Breast epithelium (tissue), 4 donors: ENCODE measurements at regions not wholly inside any gene's neighbourhood (a gene's known extent, or its start where the extent isn't known, plus 50 kb on each side); places are given as distances from the start of the nearest gene placed in this dataset.

Experiments
- DNase-seq, 2 donors: peaks; one replicate each; pipeline ENCODE4 v3.0.0-alpha.2; 2019; ENCODE audit warnings: low spot score in 2 of 2
- H3K27ac ChIP-seq, 2 donors: fragments of 200-600 bp; sonication (generic) in 1 of 2; one replicate each; pipeline ENCODE4 v1.5.1; 2016 to 2019; ENCODE audit warnings: mild to moderate bottlenecking in 1 of 2
- H3K27me3 ChIP-seq, 2 donors: fragments of 200-600 bp; sonication (generic) in 1 of 2; one replicate each; pipeline versions ENCODE4 v1.5.1 to v1.6.0; 2017 to 2019; ENCODE audit warnings: control low read depth in 1 of 2, mild to moderate bottlenecking in 1 of 2
- H3K36me3 ChIP-seq: fragments of 200-600 bp; one replicate; pipeline ENCODE4 v1.5.1; 2019
- H3K4me1 ChIP-seq, 2 donors: fragments of 200-600 bp; sonication (generic); one replicate each; pipeline ENCODE4 v1.5.1; 2016 to 2019; ENCODE audit warnings: control low read depth in 1 of 2
- H3K4me3 ChIP-seq, 3 donors: fragments of 200-600 bp; sonication (generic); 1 replicate in 2 of 3; 2 replicates in 1 of 3; pipeline ENCODE4 v1.5.1; 2016 to 2019; ENCODE audit warnings: mild to moderate bottlenecking in 3 of 3, moderate library complexity in 2 of 3
- H3K9me3 ChIP-seq, 2 donors: fragments of 200-600 bp; sonication (generic) in 1 of 2; one replicate each; pipeline ENCODE4 v1.5.1; 2016 to 2019; ENCODE audit warnings: control low read depth in 1 of 2
- CTCF ChIP-seq, 3 donors: fragments of 450-650 bp; IDR thresholded peaks; one replicate each; pipeline ENCODE4 v1.5.1; 2016 to 2017; ENCODE audit warnings: antibody characterized with exemption in 3 of 3, mild to moderate bottlenecking in 3 of 3, moderate library complexity in 3 of 3
- POLR2A ChIP-seq: fragments of 450-650 bp; IDR thresholded peaks from one replicate; pipeline ENCODE4 v1.6.1; 2016; ENCODE audit warnings: antibody characterized with exemption, mild to moderate bottlenecking, moderate library complexity
- POLR2AphosphoS5 ChIP-seq, 3 donors: sonication (generic); formaldehyde crosslinking; IDR thresholded peaks; one replicate each; pipeline ENCODE4 v1.6.1; 2017; ENCODE audit warnings: antibody characterized with exemption in 3 of 3
- intact Hi-C: fragments of 100-400 bp; cut with DNase I; formaldehyde crosslinking; loops from one replicate; pipeline ENCODE4 v1.15.1; 2023; ENCODE audit warnings: low total_unique reads

DNA sequence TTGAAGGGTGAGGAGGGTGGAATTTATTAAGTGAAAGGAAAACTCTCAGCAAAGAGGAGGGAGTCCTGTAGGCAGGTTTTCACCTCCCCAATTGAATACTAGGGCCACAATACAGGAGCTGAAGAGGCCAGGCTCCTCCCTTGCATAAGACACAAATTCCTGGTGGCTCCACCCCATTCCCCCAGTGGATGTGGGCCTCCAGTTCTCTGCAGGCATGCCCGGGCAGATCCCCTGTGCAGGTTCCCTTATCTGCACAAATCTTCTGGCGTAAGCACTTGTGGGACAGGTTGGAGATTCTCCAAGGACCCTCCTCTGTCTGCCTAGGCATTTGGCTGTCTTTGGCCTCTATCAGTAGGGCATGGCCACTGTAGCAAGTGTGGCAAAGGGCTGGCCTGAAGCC lies 847.1 kb upstream of the MBL2 start:
- no peak for DNase-seq
- Histone ChIP-seq H3K4me3 (no peak overlapping the region), H3K4me1 (no peaks in the 10 kb centered on the region), H3K27me3 (no peaks in the 10 kb centered on the region), H3K9me3 (no peaks in the 10 kb centered on the region), H3K36me3 (no peaks in the 10 kb centered on the region), H3K27ac (no peak overlapping the region)
- TF ChIP-seq CTCF (IDR thresholded peaks at IDR 0.05) (no peak), POLR2AphosphoS5 (IDR thresholded peaks at IDR 0.05) (no peak), POLR2A (no peak)
- intact Hi-C loops, result loop anchor here (10.0 kb wide), 1 partner anchor 195 kb away; no protein-coding TSS in a partner anchor

GRCh38 chr10:53607691-53608090 lies 835.1 kb upstream of the MBL2 start:
- H3K4me1 ChIP-seq, result no peaks in the 10 kb centered on the region
- DNase-seq, result no peak
- no peak overlapping the region for H3K4me3 ChIP-seq
- no peak for TF ChIP-seq POLR2A
- TF ChIP-seq POLR2AphosphoS5 (IDR thresholded peaks at IDR 0.05), result no peak
- H3K9me3 ChIP-seq, result no peaks in the 10 kb centered on the region
- no peak overlapping the region for H3K27ac ChIP-seq
- H3K27me3 ChIP-seq, result no peaks in the 10 kb centered on the region
- intact Hi-C loops, result no loop called here
- no peaks in the 10 kb centered on the region for H3K36me3 ChIP-seq

DNA sequence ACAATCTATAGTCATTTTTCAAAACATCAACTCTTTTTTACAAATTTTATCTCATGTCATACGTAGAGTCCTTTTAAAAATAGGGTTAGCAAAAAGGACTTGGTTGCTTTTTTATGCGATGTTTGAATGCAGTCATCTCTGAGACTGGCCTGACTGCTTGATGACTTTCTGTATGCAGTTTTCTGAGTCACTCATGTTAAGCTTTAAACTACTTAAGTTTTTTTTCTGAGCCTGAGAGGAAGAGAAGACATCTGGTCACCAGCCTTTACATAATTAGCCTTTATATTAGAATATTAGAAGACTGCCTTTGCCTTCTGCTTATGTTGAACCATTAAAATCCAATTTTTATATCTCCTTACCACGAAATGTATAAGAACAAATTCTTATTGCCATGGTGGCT lies 834.4 kb upstream of the MBL2 start:
- TF ChIP-seq CTCF (IDR thresholded peaks at IDR 0.05) (no peak), POLR2AphosphoS5 (IDR thresholded peaks at IDR 0.05) (no peak), POLR2A (no peak)
- no peaks in the 10 kb centered on the region for H3K4me1 ChIP-seq
- no peak overlapping the region for H3K27ac ChIP-seq
- DNase-seq, result no peak
- H3K36me3 ChIP-seq, result no peaks in the 10 kb centered on the region
- no peak overlapping the region for H3K4me3 ChIP-seq
- no peaks in the 10 kb centered on the region for H3K27me3 ChIP-seq
- intact Hi-C loops, result no loop called here
- no peaks in the 10 kb centered on the region for H3K9me3 ChIP-seq

DNA sequence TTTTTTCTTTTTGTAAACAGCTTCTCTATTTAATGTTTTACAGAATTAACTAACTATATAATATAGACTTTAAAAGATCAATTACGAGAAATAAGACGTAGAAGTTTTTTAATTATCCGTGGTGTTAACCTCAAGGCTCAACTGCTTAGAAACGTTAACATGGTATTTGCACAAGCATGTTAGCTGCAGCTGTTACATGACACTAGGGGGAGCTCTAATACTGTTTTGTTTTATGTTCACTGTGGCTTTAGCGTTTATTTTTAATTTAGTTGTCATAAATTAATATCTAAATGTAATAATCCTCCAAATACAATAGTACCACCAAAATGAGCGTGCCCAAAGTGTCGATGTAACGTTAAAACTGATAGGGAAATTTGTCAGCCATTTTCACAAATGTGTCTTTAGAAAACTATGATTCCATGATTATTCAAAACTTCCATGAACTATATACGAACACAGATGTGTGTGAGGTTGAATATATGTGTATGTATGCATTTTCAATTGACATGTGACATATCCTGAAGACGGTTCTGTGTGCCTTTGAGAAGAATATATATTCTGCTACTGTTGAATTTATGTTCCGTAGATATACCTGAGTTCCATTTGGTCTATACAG lies 828.8 kb upstream of the MBL2 start:
- TF ChIP-seq POLR2AphosphoS5 (IDR thresholded peaks at IDR 0.05) (no peak), CTCF (IDR thresholded peaks at IDR 0.05) (peak in 2 of 3 donors; percentile 40 to 68)
- no peaks in the 10 kb centered on the region for H3K9me3 ChIP-seq
- no peaks in the 10 kb centered on the region for H3K27me3 ChIP-seq
- no peaks in the 10 kb centered on the region for H3K4me1 ChIP-seq
- no peaks in the 10 kb centered on the region for H3K36me3 ChIP-seq
- no peak overlapping the region for H3K4me3 ChIP-seq
- no peak overlapping the region for H3K27ac ChIP-seq
- no peak for DNase-seq
- intact Hi-C loops, result no loop called here

DNA sequence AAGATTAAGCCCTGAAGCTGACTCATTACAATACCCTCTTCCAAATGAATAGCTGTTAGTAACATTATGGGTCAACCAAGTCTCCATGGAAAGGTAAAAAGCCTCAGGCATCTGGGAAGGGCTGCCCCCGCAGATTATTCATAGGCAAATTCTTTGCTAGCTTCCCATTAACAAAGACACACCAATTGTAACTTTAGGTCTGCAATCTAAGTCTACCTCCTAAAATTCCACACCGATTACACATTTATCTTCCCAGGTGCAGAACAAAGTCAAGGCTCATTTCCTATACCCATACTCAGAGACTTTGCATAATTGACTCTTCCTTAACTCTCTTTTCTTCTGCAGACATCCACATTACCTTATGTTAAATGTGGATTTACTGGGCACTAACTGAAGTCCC lies 826.3 kb upstream of the MBL2 start:
- no peak overlapping the region for H3K27ac ChIP-seq
- TF ChIP-seq POLR2A, result no peak
- H3K4me1 ChIP-seq, result no peaks in the 10 kb centered on the region
- no peaks in the 10 kb centered on the region for H3K36me3 ChIP-seq
- intact Hi-C loops, result no loop called here
- no peak for DNase-seq
- H3K27me3 ChIP-seq, result no peaks in the 10 kb centered on the region
- no peak overlapping the region for H3K4me3 ChIP-seq
- H3K9me3 ChIP-seq, result no peaks in the 10 kb centered on the region

GRCh38 chr10:53597835-53598251 lies 825.3 kb upstream of the MBL2 start:
- TF ChIP-seq POLR2A (no peak), CTCF (IDR thresholded peaks at IDR 0.05) (no peak), POLR2AphosphoS5 (IDR thresholded peaks at IDR 0.05) (no peak)
- no peak overlapping the region for H3K27ac ChIP-seq
- H3K36me3 ChIP-seq, result no peaks in the 10 kb centered on the region
- H3K9me3 ChIP-seq, result no peaks in the 10 kb centered on the region
- H3K4me3 ChIP-seq, result no peak overlapping the region
- DNase-seq, result no peak
- no peaks in the 10 kb centered on the region for H3K4me1 ChIP-seq
- intact Hi-C loops, result no loop called here
- H3K27me3 ChIP-seq, result no peaks in the 10 kb centered on the region
